ENCODE measurements at regions not wholly inside any gene's neighbourhood (a gene's known extent, or its start where the extent isn't known, plus 50 kb on each side); places are given as distances from the start of the nearest gene placed in this dataset.

- Histone ChIP-seq H3K4me3 (ENCODE audit: low read depth, low read length) (no peak overlapping the region), H3K36me3 (ENCODE audit: control insufficient read depth, insufficient read depth, low read length) (no peaks in the 10 kb centered on the region), H3K27me3 (ENCODE audit: control insufficient read depth, insufficient read depth, low read length) (no peaks in the 10 kb centered on the region)
- DNase-seq (ENCODE audit: low read depth), result no peak
- TF ChIP-seq CTCF (IDR thresholded peaks at IDR 0.05; ENCODE audit: insufficient read depth, low read length, poor library complexity, severe bottlenecking), result no peak
Observed at GRCh38 chr12:91948504-91948903, 197.1 kb downstream of the BTG1 start.

- TF ChIP-seq CTCF (IDR thresholded peaks at IDR 0.05; ENCODE audit: insufficient read depth, low read length, poor library complexity, severe bottlenecking), result no peak
Observed at GRCh38 chr12:91947459-91947858, 198.2 kb downstream of the BTG1 start.

GRCh38 chr12:91944637-91945036 is 201.0 kb downstream of the BTG1 start:
- Histone ChIP-seq H3K4me3 (ENCODE audit: low read depth, low read length) (no peak overlapping the region), H3K27me3 (ENCODE audit: control insufficient read depth, insufficient read depth, low read length) (no peaks in the 10 kb centered on the region), H3K36me3 (ENCODE audit: control insufficient read depth, insufficient read depth, low read length) (no peaks in the 10 kb centered on the region)
- DNase-seq (ENCODE audit: low read depth), result no peak
- no peak for TF ChIP-seq CTCF (IDR thresholded peaks at IDR 0.05; ENCODE audit: insufficient read depth, low read length, poor library complexity, severe bottlenecking)

More at GRCh38 chr12:91947459-91947858, 198.2 kb downstream of the BTG1 start:
- Histone ChIP-seq H3K4me3 (ENCODE audit: low read depth, low read length) (no peak overlapping the region), H3K36me3 (ENCODE audit: control insufficient read depth, insufficient read depth, low read length) (no peaks in the 10 kb centered on the region), H3K27me3 (ENCODE audit: control insufficient read depth, insufficient read depth, low read length) (no peaks in the 10 kb centered on the region)
- DNase-seq (ENCODE audit: low read depth), result no peak

GRCh38 chr12:91940826-91941570 is 204.6 kb downstream of the BTG1 start:
- Histone ChIP-seq H3K27me3 (ENCODE audit: control insufficient read depth, insufficient read depth, low read length) (no peaks in the 10 kb centered on the region), H3K36me3 (ENCODE audit: control insufficient read depth, insufficient read depth, low read length) (no peaks in the 10 kb centered on the region), H3K4me3 (ENCODE audit: low read depth, low read length) (no peak overlapping the region)
- TF ChIP-seq CTCF (IDR thresholded peaks at IDR 0.05; ENCODE audit: insufficient read depth, low read length, poor library complexity, severe bottlenecking), result no peak
- no peak for DNase-seq (ENCODE audit: low read depth)

- Histone ChIP-seq H3K27me3 (ENCODE audit: control insufficient read depth, insufficient read depth, low read length) (no peaks in the 10 kb centered on the region), H3K36me3 (ENCODE audit: control insufficient read depth, insufficient read depth, low read length) (no peaks in the 10 kb centered on the region), H3K4me3 (ENCODE audit: low read depth, low read length) (no peak overlapping the region)
- TF ChIP-seq CTCF (IDR thresholded peaks at IDR 0.05; ENCODE audit: insufficient read depth, low read length, poor library complexity, severe bottlenecking), result no peak
- DNase-seq (ENCODE audit: low read depth), result no peak
Observed at GRCh38 chr12:91940322-91940721, 205.3 kb downstream of the BTG1 start.

- no peak for TF ChIP-seq CTCF (IDR thresholded peaks at IDR 0.05; ENCODE audit: insufficient read depth, low read length, poor library complexity, severe bottlenecking)
- no peaks in the 10 kb centered on the region for H3K27me3 ChIP-seq (ENCODE audit: control insufficient read depth, insufficient read depth, low read length)
- DNase-seq (ENCODE audit: low read depth), result no peak
- no peaks in the 10 kb centered on the region for H3K36me3 ChIP-seq (ENCODE audit: control insufficient read depth, insufficient read depth, low read length)
- H3K4me3 ChIP-seq (ENCODE audit: low read depth, low read length), result no peak overlapping the region
Observed at GRCh38 chr12:91937706-91938105, 207.9 kb downstream of the BTG1 start.
